ENCODE measurements at regions not wholly inside any gene's neighbourhood (a gene's known extent, or its start where the extent isn't known, plus 50 kb on each side); places are given as distances from the start of the nearest gene placed in this dataset.

GRCh38 chr2:88808083-88808482 lies 116.6 kb downstream of the RPIA start:
- no peak for TF ChIP-seq POLR2A (IDR thresholded peaks at IDR 0.05; ENCODE audit: low read length)
- no peak for TF ChIP-seq GATA1 (IDR thresholded peaks at IDR 0.05; ENCODE audit: low read depth, low read length)
